HUES48 (cell line): ENCODE measurements at regions not wholly inside any gene's neighbourhood (a gene's known extent, or its start where the extent isn't known, plus 50 kb on each side); places are given as distances from the start of the nearest gene placed in this dataset.

Experiments used
- H3K27ac ChIP-seq: one replicate; pipeline ENCODE4 v1.7.0; 2013; ENCODE audit warnings: low read depth, low read length, inconsistent platforms
- H3K27me3 ChIP-seq: 2 replicates; pipeline ENCODE4 v1.6.1; 2013; ENCODE audit warnings: mild to moderate bottlenecking, low read length; ENCODE audit not compliant: control insufficient read depth, insufficient read depth
- H3K36me3 ChIP-seq: 2 replicates; pipeline ENCODE4 v1.6.1; 2013; ENCODE audit warnings: low read length; ENCODE audit not compliant: control insufficient read depth, insufficient read depth
- H3K4me1 ChIP-seq: 2 replicates; pipeline ENCODE4 v1.6.1; 2013; ENCODE audit warnings: mild to moderate bottlenecking, low read length; ENCODE audit not compliant: control insufficient read depth, insufficient read depth
- H3K4me3 ChIP-seq: 2 replicates; pipeline ENCODE4 v1.5.1; 2013; ENCODE audit warnings: mild to moderate bottlenecking, low read depth, low read length
- H3K9ac ChIP-seq: 2 replicates; pipeline ENCODE4 v1.6.1; 2013; ENCODE audit warnings: mild to moderate bottlenecking, low read depth, low read length, moderate library complexity
- H3K9me3 ChIP-seq: 2 replicates; pipeline ENCODE4 v1.6.1; 2013; ENCODE audit warnings: low read length; ENCODE audit not compliant: control insufficient read depth, insufficient read depth

DNA sequence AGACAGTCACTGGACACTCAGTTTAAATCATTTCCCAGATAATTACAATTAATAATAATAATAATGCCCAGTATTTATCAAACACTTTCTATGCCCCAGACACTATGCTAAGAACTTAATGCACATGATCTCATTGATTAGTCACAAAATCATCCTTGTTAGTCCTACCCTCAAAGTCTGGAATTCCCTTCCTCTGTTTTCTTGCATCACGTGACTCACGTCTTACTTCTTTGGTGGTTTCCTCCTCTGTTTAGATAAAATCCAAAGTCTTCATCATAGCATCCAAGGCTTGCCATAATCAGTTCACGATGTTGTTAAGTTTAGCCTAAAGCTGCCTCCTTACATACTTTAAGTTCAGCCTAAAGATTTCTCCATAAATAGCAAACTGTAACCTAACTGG lies 471.9 kb downstream of the PMP22 start:
- Histone ChIP-seq H3K36me3 (no peaks in the 10 kb centered on the region), H3K4me1 (peaks cover 4% of the 10 kb centered on the region; the same call in 1 of the 2 replicates), H3K9ac (no peak overlapping the region), H3K27me3 (no peaks in the 10 kb centered on the region), H3K9me3 (no peaks in the 10 kb centered on the region), H3K4me3 (no peak overlapping the region), H3K27ac (no peak overlapping the region)

DNA sequence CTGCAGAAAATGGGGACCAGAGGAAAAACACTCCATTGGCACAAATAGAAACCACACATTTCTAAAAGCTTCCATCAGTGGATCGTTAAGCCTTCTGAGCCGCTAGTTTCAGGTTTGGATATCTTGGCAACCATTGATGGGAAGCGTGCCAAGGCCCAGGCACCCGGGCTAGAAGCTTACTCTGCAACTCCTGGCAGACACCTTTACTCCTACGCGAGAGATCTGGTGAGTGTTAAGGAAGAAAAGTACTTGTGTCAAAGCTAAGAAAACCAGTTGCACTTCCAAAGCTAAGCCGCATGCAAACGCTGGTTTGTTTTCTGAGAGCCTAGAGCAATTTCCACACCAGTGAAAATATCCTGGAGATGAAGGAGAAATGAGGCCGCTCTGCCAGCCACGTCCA lies 472.4 kb downstream of the PMP22 start:
- peaks cover 4% of the 10 kb centered on the region; the same call in 1 of the 2 replicates for H3K4me1 ChIP-seq
- no peaks in the 10 kb centered on the region for H3K36me3 ChIP-seq
- H3K9ac ChIP-seq: no peak overlapping the region

DNA sequence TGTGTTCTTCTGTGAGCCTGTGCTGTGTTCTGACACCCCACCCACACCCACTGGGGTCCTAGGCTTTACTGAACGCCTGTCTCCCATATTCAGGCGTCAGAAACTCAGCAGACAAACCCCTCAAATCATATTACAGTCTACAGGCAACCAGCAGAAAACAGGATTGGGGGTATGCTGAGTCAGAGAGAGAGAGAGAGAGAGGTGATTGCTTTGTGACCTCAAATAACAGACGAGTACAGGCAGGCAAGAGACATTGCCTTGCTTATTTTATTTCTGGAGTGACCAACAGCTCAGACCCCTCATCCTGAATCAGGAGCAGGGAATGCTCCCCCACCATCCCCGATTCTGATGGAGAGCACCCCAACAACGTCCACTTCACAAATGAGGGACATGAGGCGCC lies 473.9 kb downstream of the PMP22 start:
- peaks cover 4% of the 10 kb centered on the region; the same call in 1 of the 2 replicates for H3K4me1 ChIP-seq
- no peaks in the 10 kb centered on the region for H3K27me3 ChIP-seq
- H3K27ac ChIP-seq: no peak overlapping the region
- no peaks in the 10 kb centered on the region for H3K9me3 ChIP-seq
- no peak overlapping the region for H3K4me3 ChIP-seq
- no peaks in the 10 kb centered on the region for H3K36me3 ChIP-seq
- no peak overlapping the region for H3K9ac ChIP-seq

More for the DNA sequence above, 472.4 kb downstream of the PMP22 start:
- no peaks in the 10 kb centered on the region for H3K9me3 ChIP-seq
- H3K27ac ChIP-seq: no peak overlapping the region
- no peaks in the 10 kb centered on the region for H3K27me3 ChIP-seq
- no peak overlapping the region for H3K4me3 ChIP-seq

- peaks cover 4% of the 10 kb centered on the region; the same call in 1 of the 2 replicates for H3K4me1 ChIP-seq
- H3K9ac ChIP-seq: no peak overlapping the region
- no peaks in the 10 kb centered on the region for H3K27me3 ChIP-seq
- H3K4me3 ChIP-seq: no peak overlapping the region
- no peak overlapping the region for H3K27ac ChIP-seq
- H3K36me3 ChIP-seq: no peaks in the 10 kb centered on the region
- H3K9me3 ChIP-seq: no peaks in the 10 kb centered on the region
Observed at GRCh38 chr17:14790521-14790920, 474.6 kb downstream of the PMP22 start.

DNA sequence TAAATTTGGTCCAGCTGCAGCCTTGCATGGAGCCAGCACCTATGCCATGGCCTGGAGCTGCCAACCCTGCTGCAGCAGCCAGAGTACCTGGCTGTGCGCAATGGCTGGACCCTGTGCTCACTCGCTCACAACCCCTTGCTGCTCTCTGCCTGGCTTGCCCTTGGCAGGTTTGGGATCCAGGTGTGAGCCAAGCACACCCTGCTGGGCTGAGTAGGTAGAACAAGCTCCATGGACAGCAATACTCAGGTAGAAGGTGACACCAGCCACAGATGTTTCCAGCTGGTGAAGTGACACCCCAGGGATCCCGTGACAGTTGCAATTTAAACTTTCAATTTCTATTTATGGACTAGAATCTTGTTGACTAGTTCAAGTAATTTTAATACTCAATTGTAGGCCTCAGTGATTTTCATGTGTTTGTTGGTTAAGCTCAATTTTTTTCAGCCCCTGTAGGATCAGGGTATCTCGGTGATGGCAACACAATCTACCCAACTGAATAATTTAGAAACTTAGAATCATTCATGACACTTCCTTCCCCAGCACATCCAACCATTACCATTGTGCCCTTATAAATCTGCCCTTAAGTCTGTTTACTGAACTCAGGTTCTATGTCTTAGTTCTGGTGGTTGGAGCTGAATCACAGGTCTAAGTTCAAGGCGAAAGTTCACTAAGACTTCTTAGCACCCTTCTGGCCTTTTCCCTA lies 480.0 kb downstream of the PMP22 start:
- H3K4me1 ChIP-seq: peaks cover 18% of the 10 kb centered on the region
- no peaks in the 10 kb centered on the region for H3K36me3 ChIP-seq
- no peak overlapping the region for H3K4me3 ChIP-seq
- no peak overlapping the region for H3K27ac ChIP-seq
- H3K9me3 ChIP-seq: no peaks in the 10 kb centered on the region
- H3K9ac ChIP-seq: no peak overlapping the region
- H3K27me3 ChIP-seq: no peaks in the 10 kb centered on the region

DNA sequence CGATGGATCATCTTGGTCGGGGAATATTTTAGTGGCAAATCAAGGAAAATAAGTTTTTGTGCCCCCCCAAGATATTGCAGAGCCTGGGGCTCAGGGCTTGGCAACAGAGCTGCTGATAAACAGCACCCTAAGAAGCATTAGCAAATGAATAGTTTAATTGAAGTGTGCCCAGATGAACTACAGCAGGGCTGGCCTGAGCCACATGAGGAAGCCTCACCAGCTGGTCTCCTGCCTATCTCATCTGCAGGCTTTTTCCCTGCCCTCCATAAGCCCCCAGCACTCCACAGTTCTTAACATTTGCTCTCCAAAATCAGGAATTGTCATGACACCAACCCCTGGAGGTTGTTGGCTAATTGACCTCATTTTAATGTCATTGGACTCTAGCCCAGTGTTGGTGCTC lies 480.2 kb downstream of the HS3ST3B1 start:
- Histone ChIP-seq H3K9ac (no peak overlapping the region), H3K36me3 (no peaks in the 10 kb centered on the region), H3K27me3 (no peaks in the 10 kb centered on the region), H3K4me3 (no peak overlapping the region), H3K9me3 (no peaks in the 10 kb centered on the region), H3K4me1 (peaks cover 35% of the 10 kb centered on the region), H3K27ac (no peak overlapping the region)

DNA sequence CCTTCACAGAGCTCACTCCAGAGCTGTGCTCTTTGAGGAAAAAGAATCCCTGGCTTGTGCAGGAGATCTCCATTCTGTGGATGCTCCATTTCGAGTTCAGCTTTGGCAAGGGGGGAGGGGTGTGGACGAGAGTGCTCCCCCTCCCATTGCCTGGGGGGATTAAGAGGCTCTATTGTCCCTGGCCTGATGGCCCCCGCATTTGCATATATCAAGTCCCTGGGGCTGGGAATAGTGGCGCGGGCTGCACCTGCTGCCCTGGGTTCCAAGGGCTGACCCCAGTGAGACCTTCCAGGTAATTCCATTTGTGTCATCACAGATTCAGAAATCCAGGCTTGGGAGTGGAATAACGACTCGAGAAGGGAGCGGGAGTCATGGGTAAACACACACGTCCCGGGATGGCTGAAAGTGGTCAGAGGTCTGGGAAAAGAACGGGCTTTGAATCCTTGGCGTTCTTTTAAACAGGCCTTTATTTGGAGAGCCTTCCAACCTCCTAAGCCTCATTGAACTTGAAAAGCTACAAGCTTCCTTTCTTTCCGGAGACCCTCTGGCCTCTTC lies 479.3 kb downstream of the HS3ST3B1 start:
- no peak overlapping the region for H3K27ac ChIP-seq
- no peaks in the 10 kb centered on the region for H3K9me3 ChIP-seq
- H3K27me3 ChIP-seq: no peaks in the 10 kb centered on the region
- no peak overlapping the region for H3K9ac ChIP-seq
- no peak overlapping the region for H3K4me3 ChIP-seq
- peaks cover 39% of the 10 kb centered on the region for H3K4me1 ChIP-seq
- no peaks in the 10 kb centered on the region for H3K36me3 ChIP-seq

- Histone ChIP-seq H3K9me3 (no peaks in the 10 kb centered on the region), H3K4me3 (no peak overlapping the region), H3K27me3 (no peaks in the 10 kb centered on the region), H3K9ac (no peak overlapping the region), H3K36me3 (no peaks in the 10 kb centered on the region), H3K4me1 (peaks cover 39% of the 10 kb centered on the region), H3K27ac (no peak overlapping the region)
Observed at GRCh38 chr17:14779241-14779640, 478.4 kb downstream of the HS3ST3B1 start.

DNA sequence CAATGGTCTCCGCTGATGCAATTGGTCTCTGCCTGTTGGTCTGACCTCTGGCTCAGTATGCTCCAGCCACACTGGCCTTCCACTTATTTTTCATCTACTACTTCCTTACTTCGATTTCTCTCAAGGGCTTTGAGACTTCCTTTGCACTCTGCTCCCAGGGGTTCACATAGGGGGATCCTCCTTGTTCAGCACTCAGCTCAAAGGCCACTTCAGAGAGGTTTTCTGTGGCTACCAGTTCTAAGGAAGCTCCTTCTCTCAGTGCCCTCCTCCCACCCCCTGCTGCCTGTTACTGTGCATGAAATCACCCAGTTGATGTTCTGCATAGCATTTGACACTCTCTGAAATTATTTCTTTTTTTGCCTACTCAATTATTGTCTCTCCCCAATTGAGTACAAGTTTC lies 476.4 kb downstream of the HS3ST3B1 start:
- no peaks in the 10 kb centered on the region for H3K9me3 ChIP-seq
- no peaks in the 10 kb centered on the region for H3K36me3 ChIP-seq

GRCh38 chr17:14776791-14777190 lies 475.9 kb downstream of the HS3ST3B1 start:
- Histone ChIP-seq H3K27ac (no peak overlapping the region), H3K36me3 (no peaks in the 10 kb centered on the region), H3K27me3 (no peaks in the 10 kb centered on the region)

More for the DNA sequence above, 476.4 kb downstream of the HS3ST3B1 start:
- Histone ChIP-seq H3K27me3 (no peaks in the 10 kb centered on the region), H3K4me1 (peaks cover 39% of the 10 kb centered on the region), H3K9ac (no peak overlapping the region), H3K27ac (no peak overlapping the region), H3K4me3 (no peak overlapping the region)

GRCh38 chr17:14775731-14776492 lies 475.0 kb downstream of the HS3ST3B1 start:
- Histone ChIP-seq H3K9ac (no peak overlapping the region), H3K4me1 (peaks cover 31% of the 10 kb centered on the region), H3K36me3 (no peaks in the 10 kb centered on the region), H3K4me3 (no peak overlapping the region), H3K9me3 (no peaks in the 10 kb centered on the region), H3K27ac (no peak overlapping the region), H3K27me3 (no peaks in the 10 kb centered on the region)

More at GRCh38 chr17:14776791-14777190, 475.9 kb downstream of the HS3ST3B1 start:
- H3K9ac ChIP-seq: no peak overlapping the region
- no peaks in the 10 kb centered on the region for H3K9me3 ChIP-seq
- no peak overlapping the region for H3K4me3 ChIP-seq
- peaks cover 39% of the 10 kb centered on the region for H3K4me1 ChIP-seq
